ENCODE measurements at regions not wholly inside any gene's neighbourhood (a gene's known extent, or its start where the extent isn't known, plus 50 kb on each side); places are given as distances from the start of the nearest gene placed in this dataset.

GRCh38 chr2:163405298-163405697 lies 330.5 kb downstream of the FIGN start:
- no peaks in the 10 kb centered on the region for H3K4me1 Mint-ChIP-seq
- H3K9me3 Mint-ChIP-seq: no peaks in the 10 kb centered on the region
- no peak overlapping the region for H3K4me3 Mint-ChIP-seq
- H3K27me3 Mint-ChIP-seq (ENCODE audit: low read depth): no peaks in the 10 kb centered on the region
- H3K36me3 Mint-ChIP-seq (ENCODE audit: low read depth): no peaks in the 10 kb centered on the region
- no peak overlapping the region for H3K27ac Mint-ChIP-seq
- no peak for TF ChIP-seq CTCF (IDR thresholded peaks at IDR 0.05; ENCODE audit: unreplicated experiment in 3 of 3)

GRCh38 chr2:163401481-163401880 lies 334.3 kb downstream of the FIGN start:
- TF ChIP-seq CTCF (IDR thresholded peaks at IDR 0.05; ENCODE audit: unreplicated experiment in 3 of 3): no peak
- no peaks in the 10 kb centered on the region for H3K9me3 Mint-ChIP-seq
- no peak overlapping the region for H3K27ac Mint-ChIP-seq
- H3K27me3 Mint-ChIP-seq (ENCODE audit: low read depth): no peaks in the 10 kb centered on the region
- no peak overlapping the region for H3K4me3 Mint-ChIP-seq
- no peaks in the 10 kb centered on the region for H3K4me1 Mint-ChIP-seq
- H3K36me3 Mint-ChIP-seq (ENCODE audit: low read depth): no peaks in the 10 kb centered on the region

GRCh38 chr2:163397451-163397850 lies 338.4 kb downstream of the FIGN start:
- no peaks in the 10 kb centered on the region for H3K27me3 Mint-ChIP-seq (ENCODE audit: low read depth)
- no peak for TF ChIP-seq CTCF (IDR thresholded peaks at IDR 0.05; ENCODE audit: unreplicated experiment in 3 of 3)
- no peak overlapping the region for H3K27ac Mint-ChIP-seq
- H3K36me3 Mint-ChIP-seq (ENCODE audit: low read depth): no peaks in the 10 kb centered on the region
- H3K4me3 Mint-ChIP-seq: no peak overlapping the region
- H3K4me1 Mint-ChIP-seq: no peaks in the 10 kb centered on the region
- no peaks in the 10 kb centered on the region for H3K9me3 Mint-ChIP-seq

GRCh38 chr2:163395602-163396001 lies 340.2 kb downstream of the FIGN start:
- Mint-ChIP-seq H3K9me3 (no peaks in the 10 kb centered on the region), H3K36me3 (ENCODE audit: low read depth) (no peaks in the 10 kb centered on the region), H3K27ac (no peak overlapping the region)

GRCh38 chr2:163389838-163390237 lies 346.0 kb downstream of the FIGN start:
- H3K27ac Mint-ChIP-seq: no peak overlapping the region
- no peaks in the 10 kb centered on the region for H3K9me3 Mint-ChIP-seq
- H3K4me3 Mint-ChIP-seq: no peak overlapping the region
- no peaks in the 10 kb centered on the region for H3K27me3 Mint-ChIP-seq (ENCODE audit: low read depth)
- H3K4me1 Mint-ChIP-seq: no peaks in the 10 kb centered on the region
- H3K36me3 Mint-ChIP-seq (ENCODE audit: low read depth): no peaks in the 10 kb centered on the region
- TF ChIP-seq CTCF (IDR thresholded peaks at IDR 0.05; ENCODE audit: unreplicated experiment in 3 of 3): no peak

More at GRCh38 chr2:163395602-163396001, 340.2 kb downstream of the FIGN start:
- H3K4me1 Mint-ChIP-seq: no peaks in the 10 kb centered on the region
- H3K4me3 Mint-ChIP-seq: no peak overlapping the region
- no peaks in the 10 kb centered on the region for H3K27me3 Mint-ChIP-seq (ENCODE audit: low read depth)
- TF ChIP-seq CTCF (IDR thresholded peaks at IDR 0.05; ENCODE audit: unreplicated experiment in 3 of 3): no peak

GRCh38 chr2:163375472-163375871 lies 360.3 kb downstream of the FIGN start:
- no peak for TF ChIP-seq CTCF (IDR thresholded peaks at IDR 0.05; ENCODE audit: unreplicated experiment in 3 of 3)
- Mint-ChIP-seq H3K4me1 (no peaks in the 10 kb centered on the region), H3K27ac (no peak overlapping the region), H3K9me3 (peaks cover 2% of the 10 kb centered on the region), H3K36me3 (ENCODE audit: low read depth) (no peaks in the 10 kb centered on the region), H3K27me3 (ENCODE audit: low read depth) (no peaks in the 10 kb centered on the region), H3K4me3 (no peak overlapping the region)

Data from nephron (organoid).